ENCODE measurements at regions not wholly inside any gene's neighbourhood (a gene's known extent, or its start where the extent isn't known, plus 50 kb on each side); places are given as distances from the start of the nearest gene placed in this dataset.
"Not testable (repeated sequence)": the region's sequence is repeated elsewhere in the genome, so short reads cannot be mapped to it uniquely, and the experiment has no call there.

DNA sequence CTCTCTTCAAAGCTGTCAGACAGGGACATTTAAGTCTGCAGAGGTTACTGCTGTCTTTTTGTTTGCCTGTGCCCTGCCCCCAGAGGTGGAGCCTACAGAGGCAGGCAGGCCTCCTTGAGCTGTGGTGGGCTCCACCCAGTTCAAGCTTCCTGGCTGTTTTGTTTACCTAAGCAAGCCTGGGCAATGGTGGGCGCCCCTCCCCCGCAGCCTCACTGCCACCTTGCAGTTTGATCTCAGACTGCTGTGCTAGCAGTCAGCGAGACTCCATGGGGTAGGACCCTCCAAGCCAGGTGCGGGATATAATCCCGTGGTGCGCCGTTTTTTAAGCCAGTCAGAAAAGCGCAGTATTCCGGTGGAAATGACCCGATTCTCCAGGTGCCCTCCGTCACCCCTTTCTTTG, 454.7 kb downstream of the PDZRN4 start:
- WGBS = 93% methylated on average over 11 of the region's 11 CpGs
- not testable (repeated sequence) for H3K27ac ChIP-seq (ENCODE audit: low read depth in 1 of 2, low read length in 1 of 2); H3K4me3 ChIP-seq (ENCODE audit: low read length in 2 of 2); H3K4me1 ChIP-seq (ENCODE audit: control insufficient read depth in 2 of 2, insufficient read depth in 2 of 2, low read length in 2 of 2); H3K36me3 ChIP-seq (ENCODE audit: control insufficient read depth in 2 of 2, insufficient read depth in 2 of 2, low read length in 1 of 2); H3K27me3 ChIP-seq (ENCODE audit: control insufficient read depth in 2 of 2, insufficient read depth in 1 of 2, low read length in 1 of 2); H3K9me3 ChIP-seq (ENCODE audit: control insufficient read depth in 2 of 2, insufficient read depth in 1 of 2, low read length in 1 of 2); DNase-seq (ENCODE audit: low read depth in 6 of 9, low spot score in 9 of 9)

DNA sequence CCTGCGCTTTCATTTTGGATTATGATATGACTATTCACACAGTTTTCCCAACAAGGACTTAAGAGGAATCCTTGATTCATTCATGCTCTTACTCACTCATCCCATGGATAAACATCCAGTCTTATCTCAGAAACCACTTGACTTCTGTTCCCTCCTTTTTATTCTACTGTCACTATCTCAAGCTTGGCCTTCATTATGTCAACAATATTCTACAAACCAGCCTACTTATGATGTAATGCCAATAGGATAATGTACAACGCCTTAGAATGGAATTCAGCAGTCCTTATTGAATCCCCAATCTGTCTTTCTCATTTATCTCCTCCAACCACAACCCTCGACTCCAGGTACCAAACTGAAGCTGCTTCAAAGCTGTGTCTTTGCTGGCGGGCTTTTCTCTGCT, 448.5 kb downstream of the PDZRN4 start:
- WGBS = 92% methylated on average over 4 of the region's 4 CpGs
- H3K27me3 ChIP-seq (ENCODE audit: control insufficient read depth in 2 of 2, insufficient read depth in 1 of 2, low read length in 1 of 2) = no peaks in the 10 kb centered on the region
- H3K4me3 ChIP-seq (ENCODE audit: low read length in 2 of 2) = no peak overlapping the region
- no peak for DNase-seq (ENCODE audit: low read depth in 6 of 9, low spot score in 9 of 9)
- no peaks in the 10 kb centered on the region for H3K9me3 ChIP-seq (ENCODE audit: control insufficient read depth in 2 of 2, insufficient read depth in 1 of 2, low read length in 1 of 2)
- H3K4me1 ChIP-seq (ENCODE audit: control insufficient read depth in 2 of 2, insufficient read depth in 2 of 2, low read length in 2 of 2) = no peaks in the 10 kb centered on the region
- H3K36me3 ChIP-seq (ENCODE audit: control insufficient read depth in 2 of 2, insufficient read depth in 2 of 2, low read length in 1 of 2) = no peaks in the 10 kb centered on the region
- no peak overlapping the region for H3K27ac ChIP-seq (ENCODE audit: low read depth in 1 of 2, low read length in 1 of 2)

DNA sequence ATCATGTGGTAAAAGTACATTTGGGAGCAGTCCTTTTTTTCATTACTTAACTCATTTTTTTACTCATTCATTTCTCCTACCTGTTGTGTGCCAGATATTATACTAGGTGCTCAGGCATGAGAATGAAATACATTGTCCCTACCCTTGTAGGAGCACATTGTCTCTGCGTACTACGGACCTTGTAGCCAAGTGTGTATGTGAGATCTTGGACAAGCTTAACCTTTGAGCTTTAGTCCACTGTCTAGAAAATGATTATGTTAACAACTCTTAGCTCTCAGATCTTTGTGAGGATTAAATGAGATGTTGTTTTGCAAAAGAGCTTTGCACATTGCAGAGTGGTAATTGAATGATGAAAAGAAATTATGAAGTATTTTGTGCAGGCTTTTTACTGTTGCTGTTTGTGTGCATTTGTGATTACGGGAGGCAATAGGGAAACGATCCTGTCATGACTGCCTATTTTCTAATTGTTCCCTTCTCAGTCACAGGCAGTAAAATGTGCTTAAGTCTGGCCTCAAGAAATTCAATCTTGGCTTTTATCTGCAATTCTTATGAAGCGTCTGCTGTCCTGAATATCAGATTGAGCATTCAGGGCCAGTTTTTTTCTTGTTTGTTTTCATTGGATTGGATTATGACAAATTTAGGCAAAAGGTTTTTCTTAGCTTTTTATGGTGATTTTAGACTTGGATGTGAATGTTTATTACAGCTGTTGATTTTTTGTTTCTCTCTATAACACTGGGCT, 447.7 kb downstream of the PDZRN4 start:
- 93% methylated on average over 5 of the region's 5 CpGs for WGBS
- Histone ChIP-seq H3K27me3 (ENCODE audit: control insufficient read depth in 2 of 2, insufficient read depth in 1 of 2, low read length in 1 of 2) (no peaks in the 10 kb centered on the region), H3K9me3 (ENCODE audit: control insufficient read depth in 2 of 2, insufficient read depth in 1 of 2, low read length in 1 of 2) (no peaks in the 10 kb centered on the region), H3K36me3 (ENCODE audit: control insufficient read depth in 2 of 2, insufficient read depth in 2 of 2, low read length in 1 of 2) (no peaks in the 10 kb centered on the region), H3K27ac (ENCODE audit: low read depth in 1 of 2, low read length in 1 of 2) (no peak overlapping the region), H3K4me3 (ENCODE audit: low read length in 2 of 2) (no peak overlapping the region), H3K4me1 (ENCODE audit: control insufficient read depth in 2 of 2, insufficient read depth in 2 of 2, low read length in 2 of 2) (no peaks in the 10 kb centered on the region)
- DNase-seq (ENCODE audit: low read depth in 6 of 9, low spot score in 9 of 9) = no peak

DNA sequence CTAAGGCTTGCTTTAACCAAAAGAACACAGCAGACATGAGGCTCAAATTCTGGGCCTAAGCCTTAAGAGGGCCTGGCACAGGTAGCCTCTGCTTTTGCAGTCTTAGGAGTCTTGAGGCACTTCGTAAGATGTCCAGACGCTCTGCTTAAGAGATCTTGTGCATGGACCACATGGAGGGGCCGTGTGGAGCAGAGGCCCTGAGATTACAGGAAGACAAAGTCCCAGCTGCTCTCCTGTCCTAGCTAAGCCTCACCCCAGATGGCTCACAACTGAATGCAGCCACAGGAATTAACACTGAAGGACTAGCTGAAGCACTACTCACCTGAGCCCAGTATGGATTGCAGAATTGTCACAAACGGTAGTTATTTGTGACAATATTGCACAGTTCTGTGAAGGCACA, 446.0 kb downstream of the PDZRN4 start:
- Histone ChIP-seq H3K4me1 (ENCODE audit: control insufficient read depth in 2 of 2, insufficient read depth in 2 of 2, low read length in 2 of 2) (no peaks in the 10 kb centered on the region), H3K36me3 (ENCODE audit: control insufficient read depth in 2 of 2, insufficient read depth in 2 of 2, low read length in 1 of 2) (no peaks in the 10 kb centered on the region), H3K27ac (ENCODE audit: low read depth in 1 of 2, low read length in 1 of 2) (no peak overlapping the region), H3K9me3 (ENCODE audit: control insufficient read depth in 2 of 2, insufficient read depth in 1 of 2, low read length in 1 of 2) (no peaks in the 10 kb centered on the region), H3K27me3 (ENCODE audit: control insufficient read depth in 2 of 2, insufficient read depth in 1 of 2, low read length in 1 of 2) (no peaks in the 10 kb centered on the region), H3K4me3 (ENCODE audit: low read length in 2 of 2) (no peak overlapping the region)
- 93% methylated on average over 4 of the region's 4 CpGs for WGBS
- DNase-seq (ENCODE audit: low read depth in 6 of 9, low spot score in 9 of 9) = no peak

DNA sequence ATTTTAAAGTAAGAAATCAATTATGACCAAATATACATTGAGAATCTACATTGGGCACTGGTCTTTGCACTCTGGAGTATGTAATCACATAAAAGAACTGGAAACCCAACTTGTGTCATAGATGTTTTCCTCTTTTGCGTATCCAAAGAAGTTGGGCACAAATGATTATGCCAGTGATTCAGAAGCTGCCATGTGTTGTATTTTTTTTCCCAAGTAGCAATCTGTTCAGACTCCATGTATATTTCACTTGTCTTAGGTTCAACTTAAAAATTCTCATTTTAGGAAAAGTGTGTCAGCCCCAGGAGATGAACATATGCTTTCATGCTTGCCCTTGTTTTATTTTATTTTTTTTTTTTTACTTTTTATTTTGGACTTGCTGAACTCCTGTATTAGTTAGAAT, 441.5 kb downstream of the PDZRN4 start:
- no peaks in the 10 kb centered on the region for H3K27me3 ChIP-seq (ENCODE audit: control insufficient read depth in 2 of 2, insufficient read depth in 1 of 2, low read length in 1 of 2)
- no peak overlapping the region for H3K27ac ChIP-seq (ENCODE audit: low read depth in 1 of 2, low read length in 1 of 2)
- DNase-seq (ENCODE audit: low read depth in 6 of 9, low spot score in 9 of 9) = no peak
- H3K4me3 ChIP-seq (ENCODE audit: low read length in 2 of 2) = no peak overlapping the region
- WGBS = 95% methylated on average over 1 of the region's 1 CpG
- H3K9me3 ChIP-seq (ENCODE audit: control insufficient read depth in 2 of 2, insufficient read depth in 1 of 2, low read length in 1 of 2) = no peaks in the 10 kb centered on the region
- H3K4me1 ChIP-seq (ENCODE audit: control insufficient read depth in 2 of 2, insufficient read depth in 2 of 2, low read length in 2 of 2) = no peaks in the 10 kb centered on the region
- no peaks in the 10 kb centered on the region for H3K36me3 ChIP-seq (ENCODE audit: control insufficient read depth in 2 of 2, insufficient read depth in 2 of 2, low read length in 1 of 2)

DNA sequence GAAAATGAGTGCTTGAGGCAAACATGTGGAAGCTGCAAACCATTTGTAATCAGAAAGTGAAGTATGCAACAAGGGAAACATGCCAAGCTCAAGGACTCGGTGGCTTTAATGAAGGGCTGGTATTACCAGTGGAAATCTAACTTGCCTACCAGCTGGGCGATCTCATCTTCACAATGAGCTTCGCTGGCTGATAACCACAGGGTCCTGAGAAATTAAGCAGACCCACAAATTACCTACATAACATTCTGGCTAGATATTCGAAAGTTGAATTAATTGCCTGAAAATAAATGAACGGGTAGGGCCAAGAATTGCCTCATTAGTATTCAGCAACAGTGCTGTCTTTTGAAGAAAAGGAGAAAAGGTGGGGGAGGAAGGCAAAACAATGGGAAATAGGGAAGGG, 439.4 kb downstream of the PDZRN4 start:
- Histone ChIP-seq H3K4me3 (ENCODE audit: low read length in 2 of 2) (no peak overlapping the region), H3K9me3 (ENCODE audit: control insufficient read depth in 2 of 2, insufficient read depth in 1 of 2, low read length in 1 of 2) (no peaks in the 10 kb centered on the region), H3K27me3 (ENCODE audit: control insufficient read depth in 2 of 2, insufficient read depth in 1 of 2, low read length in 1 of 2) (no peaks in the 10 kb centered on the region), H3K36me3 (ENCODE audit: control insufficient read depth in 2 of 2, insufficient read depth in 2 of 2, low read length in 1 of 2) (no peaks in the 10 kb centered on the region), H3K4me1 (ENCODE audit: control insufficient read depth in 2 of 2, insufficient read depth in 2 of 2, low read length in 2 of 2) (no peaks in the 10 kb centered on the region), H3K27ac (ENCODE audit: low read depth in 1 of 2, low read length in 1 of 2) (no peak overlapping the region)
- WGBS = 94% methylated on average over 5 of the region's 5 CpGs
- no peak for DNase-seq (ENCODE audit: low read depth in 6 of 9, low spot score in 9 of 9)

DNA sequence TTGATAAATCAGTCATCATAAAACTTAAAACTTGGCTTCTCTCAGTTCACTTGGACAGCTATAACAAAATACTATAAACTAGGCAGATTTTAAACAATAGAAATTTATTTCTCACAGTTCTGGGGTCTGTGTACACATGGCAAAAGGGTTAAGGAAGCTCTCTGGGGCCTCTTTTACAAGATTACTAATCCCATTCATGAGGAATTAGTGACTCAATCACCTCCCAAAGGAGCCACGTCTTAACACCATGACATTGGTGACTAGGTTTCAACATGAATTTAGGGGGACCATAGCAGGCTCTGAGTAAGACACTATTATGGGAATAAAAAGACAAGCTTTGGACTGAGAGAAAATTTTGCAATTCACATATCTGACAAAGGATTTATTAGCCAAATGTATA, 436.5 kb downstream of the PDZRN4 start:
- Histone ChIP-seq H3K4me3 (ENCODE audit: low read length in 2 of 2) (no peak overlapping the region), H3K27me3 (ENCODE audit: control insufficient read depth in 2 of 2, insufficient read depth in 1 of 2, low read length in 1 of 2) (no peaks in the 10 kb centered on the region), H3K9me3 (ENCODE audit: control insufficient read depth in 2 of 2, insufficient read depth in 1 of 2, low read length in 1 of 2) (no peaks in the 10 kb centered on the region), H3K36me3 (ENCODE audit: control insufficient read depth in 2 of 2, insufficient read depth in 2 of 2, low read length in 1 of 2) (no peaks in the 10 kb centered on the region), H3K27ac (ENCODE audit: low read depth in 1 of 2, low read length in 1 of 2) (no peak overlapping the region), H3K4me1 (ENCODE audit: control insufficient read depth in 2 of 2, insufficient read depth in 2 of 2, low read length in 2 of 2) (no peaks in the 10 kb centered on the region)
- DNase-seq (ENCODE audit: low read depth in 6 of 9, low spot score in 9 of 9) = no peak
- WGBS = 76% methylated on average over 1 of the region's 1 CpG

Measured in thymus (tissue), 11 donors.